ENCODE measurements at regions not wholly inside any gene's neighbourhood (a gene's known extent, or its start where the extent isn't known, plus 50 kb on each side); places are given as distances from the start of the nearest gene placed in this dataset.

DNA sequence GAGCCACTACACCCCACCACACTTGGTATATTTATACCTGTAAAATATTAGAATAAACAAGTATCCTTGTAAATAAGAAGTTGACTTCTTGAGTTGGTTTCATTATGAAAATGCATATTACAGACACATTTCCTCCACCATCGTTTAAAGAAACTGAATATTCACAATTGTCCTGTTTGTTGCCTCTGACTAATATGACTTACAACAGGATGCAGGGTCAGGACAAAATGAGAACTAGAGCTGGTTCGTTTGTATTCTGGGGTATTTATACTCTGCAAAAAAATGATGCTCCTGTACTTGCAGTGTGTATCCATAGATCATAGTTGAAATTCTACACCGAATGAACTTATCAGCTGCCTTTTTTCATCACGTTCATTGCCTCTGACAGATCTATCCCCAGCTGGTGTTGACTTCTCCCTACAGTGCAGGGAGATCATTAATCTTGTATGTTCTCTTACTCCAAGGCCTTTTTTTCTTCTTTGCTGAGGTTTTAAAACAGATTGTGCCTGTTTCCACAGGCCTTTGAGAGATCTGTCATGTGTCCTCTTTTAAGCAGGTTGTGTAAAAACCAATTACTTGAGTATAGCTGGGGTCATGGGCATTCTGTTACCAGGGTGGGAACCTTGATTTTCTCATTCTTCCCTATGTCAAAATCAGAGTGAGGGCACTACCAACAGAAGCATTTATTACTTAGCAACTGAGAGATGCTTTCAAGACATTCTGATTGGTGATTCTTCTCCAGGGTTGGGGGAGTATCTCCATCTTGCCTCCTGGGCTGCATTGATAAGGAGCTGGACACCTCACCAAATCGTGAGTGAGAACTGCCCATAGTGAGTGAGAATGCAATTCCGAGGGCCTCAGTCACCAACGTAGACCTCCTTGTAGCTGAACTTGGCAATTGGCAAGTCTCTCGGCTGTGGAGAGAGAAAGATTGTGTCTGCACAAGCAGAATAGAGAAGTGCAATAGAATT is 78.8 kb upstream of the CD83 start:
- Mint-ChIP-seq H3K4me3 (no peak overlapping the region), H3K4me1 (peaks cover 4% of the 10 kb centered on the region), H3K27ac (ENCODE audit: unreplicated experiment) (no peak overlapping the region), H3K9me3 (no peaks in the 10 kb centered on the region), H3K36me3 (ENCODE audit: low read depth) (no peaks in the 10 kb centered on the region), H3K27me3 (ENCODE audit: low read depth) (peaks cover 30% of the 10 kb centered on the region)
- TF ChIP-seq, protein P1, sequence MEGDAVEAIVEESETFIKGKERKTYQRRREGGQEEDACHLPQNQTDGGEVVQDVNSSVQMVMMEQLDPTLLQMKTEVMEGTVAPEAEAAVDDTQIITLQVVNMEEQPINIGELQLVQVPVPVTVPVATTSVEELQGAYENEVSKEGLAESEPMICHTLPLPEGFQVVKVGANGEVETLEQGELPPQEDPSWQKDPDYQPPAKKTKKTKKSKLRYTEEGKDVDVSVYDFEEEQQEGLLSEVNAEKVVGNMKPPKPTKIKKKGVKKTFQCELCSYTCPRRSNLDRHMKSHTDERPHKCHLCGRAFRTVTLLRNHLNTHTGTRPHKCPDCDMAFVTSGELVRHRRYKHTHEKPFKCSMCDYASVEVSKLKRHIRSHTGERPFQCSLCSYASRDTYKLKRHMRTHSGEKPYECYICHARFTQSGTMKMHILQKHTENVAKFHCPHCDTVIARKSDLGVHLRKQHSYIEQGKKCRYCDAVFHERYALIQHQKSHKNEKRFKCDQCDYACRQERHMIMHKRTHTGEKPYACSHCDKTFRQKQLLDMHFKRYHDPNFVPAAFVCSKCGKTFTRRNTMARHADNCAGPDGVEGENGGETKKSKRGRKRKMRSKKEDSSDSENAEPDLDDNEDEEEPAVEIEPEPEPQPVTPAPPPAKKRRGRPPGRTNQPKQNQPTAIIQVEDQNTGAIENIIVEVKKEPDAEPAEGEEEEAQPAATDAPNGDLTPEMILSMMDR (conservative IDR thresholded peaks at IDR 0.05): no peak
- DNase-seq (ENCODE audit: low read depth, low spot score): no peak

DNA sequence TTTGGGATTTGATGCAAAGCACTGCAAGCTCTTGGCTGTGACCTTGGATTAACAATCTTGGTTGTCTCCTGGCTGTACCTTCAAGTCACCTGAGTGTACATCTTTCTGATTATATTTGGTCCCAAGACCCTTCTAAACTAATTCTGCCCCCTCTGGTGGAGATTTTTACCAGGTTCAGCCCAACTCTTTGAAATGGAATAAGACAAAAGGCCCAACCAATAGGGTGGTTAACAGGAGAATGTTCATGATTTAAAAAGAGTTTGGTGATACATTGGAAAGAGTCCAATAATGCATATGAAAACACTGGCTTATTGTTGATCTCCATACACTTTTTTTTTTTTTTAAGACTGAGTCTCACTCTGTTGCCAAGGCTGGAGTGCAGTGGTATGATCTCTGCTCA is 77.5 kb upstream of the CD83 start:
- DNase-seq (ENCODE audit: low read depth, low spot score): no peak
- Mint-ChIP-seq H3K27ac (ENCODE audit: unreplicated experiment) (no peak overlapping the region), H3K4me3 (no peak overlapping the region), H3K9me3 (no peaks in the 10 kb centered on the region), H3K27me3 (ENCODE audit: low read depth) (peaks cover 22% of the 10 kb centered on the region), H3K36me3 (ENCODE audit: low read depth) (no peaks in the 10 kb centered on the region), H3K4me1 (peaks cover 4% of the 10 kb centered on the region)
- TF ChIP-seq, protein P1 (conservative IDR thresholded peaks at IDR 0.05): no peak

DNA sequence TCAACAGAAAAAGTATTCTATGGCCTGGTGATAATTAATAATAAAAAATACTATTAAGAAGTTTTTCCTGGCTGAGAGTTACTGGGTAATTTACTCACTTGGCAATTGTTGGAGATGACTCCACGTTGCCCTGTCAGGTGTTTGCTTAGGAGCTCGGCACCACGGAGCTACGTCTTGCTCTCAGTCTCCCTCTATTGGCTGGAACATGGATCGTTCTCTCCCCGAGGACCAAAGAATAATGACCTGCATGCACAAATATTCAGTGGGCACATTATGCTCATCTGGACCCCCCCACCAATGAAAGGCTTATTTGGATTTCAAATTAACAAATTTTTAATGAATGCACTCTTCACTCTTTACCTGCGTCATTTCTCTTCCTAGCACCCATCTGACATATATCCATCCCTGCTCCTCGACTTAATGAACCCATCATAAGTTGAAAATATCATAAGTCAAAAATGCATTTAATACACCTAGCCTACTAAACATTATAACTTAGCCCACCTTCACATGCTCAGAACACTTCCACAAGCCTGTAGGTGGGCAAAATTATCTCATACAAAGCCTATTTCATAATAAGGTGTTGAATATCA is 71.0 kb upstream of the CD83 start:
- Mint-ChIP-seq H3K4me3 (no peak overlapping the region), H3K27me3 (ENCODE audit: low read depth) (peaks cover 34% of the 10 kb centered on the region), H3K9me3 (no peaks in the 10 kb centered on the region), H3K36me3 (ENCODE audit: low read depth) (no peaks in the 10 kb centered on the region), H3K27ac (ENCODE audit: unreplicated experiment) (no peak overlapping the region), H3K4me1 (peaks cover 4% of the 10 kb centered on the region)
- TF ChIP-seq, protein P1 (conservative IDR thresholded peaks at IDR 0.05): peak; percentile 79
- DNase-seq (ENCODE audit: low read depth, low spot score): peak; percentile 26

DNA sequence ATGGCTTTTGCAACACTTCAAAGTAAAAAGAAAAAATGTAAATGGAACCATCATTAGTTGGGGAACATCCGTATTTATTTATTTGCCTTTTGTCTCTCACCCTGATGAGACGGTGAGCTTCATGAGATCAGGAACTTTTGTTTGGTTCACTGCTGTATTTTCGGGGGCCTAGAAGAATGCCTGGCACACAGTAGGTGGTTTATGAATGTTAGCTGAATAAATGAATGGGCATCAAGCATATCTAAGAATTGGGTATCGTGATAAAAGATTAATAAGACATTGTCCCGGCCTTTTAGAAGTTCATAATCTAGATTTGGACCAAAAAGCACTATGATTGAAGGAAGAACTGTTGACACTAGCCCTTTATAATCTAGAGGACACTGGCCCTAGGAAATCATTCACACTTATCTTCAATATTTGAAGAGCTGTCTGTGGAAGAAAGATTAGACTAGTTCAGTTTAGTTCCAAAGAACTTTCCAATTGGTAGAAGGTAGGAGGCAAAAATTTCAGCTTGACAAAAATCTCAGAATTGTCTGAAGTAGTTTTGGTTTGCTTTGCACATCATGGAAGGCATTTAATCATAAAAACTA is 70.3 kb upstream of the CD83 start:
- Mint-ChIP-seq H3K27ac (ENCODE audit: unreplicated experiment) (no peak overlapping the region), H3K27me3 (ENCODE audit: low read depth) (peaks cover 31% of the 10 kb centered on the region), H3K4me1 (peaks cover 4% of the 10 kb centered on the region), H3K4me3 (no peak overlapping the region), H3K36me3 (ENCODE audit: low read depth) (no peaks in the 10 kb centered on the region), H3K9me3 (no peaks in the 10 kb centered on the region)
- no peak for DNase-seq (ENCODE audit: low read depth, low spot score)
- TF ChIP-seq, protein P1 (conservative IDR thresholded peaks at IDR 0.05): no peak

DNA sequence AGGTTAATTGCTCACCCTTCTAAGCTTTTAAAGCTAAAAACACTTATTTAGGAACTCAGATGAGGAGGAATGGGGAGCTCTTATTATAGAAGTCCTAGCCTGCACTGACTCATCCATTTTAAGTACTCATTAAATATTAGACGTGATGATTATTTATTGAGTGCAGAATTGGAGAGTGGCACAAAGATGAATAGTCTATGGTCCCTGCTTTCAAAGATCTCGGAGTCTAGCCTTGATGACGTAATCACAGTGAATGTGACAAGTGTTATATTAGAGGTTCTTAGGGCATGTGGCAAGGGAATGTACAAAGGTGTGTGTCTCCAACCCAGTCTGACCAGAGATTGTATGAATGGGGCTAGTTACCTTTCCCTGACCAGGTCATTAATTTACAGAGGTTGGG is 68.7 kb upstream of the CD83 start:
- TF ChIP-seq, protein P1 (conservative IDR thresholded peaks at IDR 0.05): no peak
- H3K4me1 Mint-ChIP-seq: no peaks in the 10 kb centered on the region

More for the DNA sequence above, 68.7 kb upstream of the CD83 start:
- no peaks in the 10 kb centered on the region for H3K36me3 Mint-ChIP-seq (ENCODE audit: low read depth)
- peaks cover 31% of the 10 kb centered on the region for H3K27me3 Mint-ChIP-seq (ENCODE audit: low read depth)
- no peaks in the 10 kb centered on the region for H3K9me3 Mint-ChIP-seq
- DNase-seq (ENCODE audit: low read depth, low spot score): no peak
- no peak overlapping the region for H3K4me3 Mint-ChIP-seq
- no peak overlapping the region for H3K27ac Mint-ChIP-seq (ENCODE audit: unreplicated experiment)
